ENCODE measurements at regions not wholly inside any gene's neighbourhood (a gene's known extent, or its start where the extent isn't known, plus 50 kb on each side); places are given as distances from the start of the nearest gene placed in this dataset.
"Not testable (repeated sequence)": the region's sequence is repeated elsewhere in the genome, so short reads cannot be mapped to it uniquely, and the experiment has no call there.

DNA sequence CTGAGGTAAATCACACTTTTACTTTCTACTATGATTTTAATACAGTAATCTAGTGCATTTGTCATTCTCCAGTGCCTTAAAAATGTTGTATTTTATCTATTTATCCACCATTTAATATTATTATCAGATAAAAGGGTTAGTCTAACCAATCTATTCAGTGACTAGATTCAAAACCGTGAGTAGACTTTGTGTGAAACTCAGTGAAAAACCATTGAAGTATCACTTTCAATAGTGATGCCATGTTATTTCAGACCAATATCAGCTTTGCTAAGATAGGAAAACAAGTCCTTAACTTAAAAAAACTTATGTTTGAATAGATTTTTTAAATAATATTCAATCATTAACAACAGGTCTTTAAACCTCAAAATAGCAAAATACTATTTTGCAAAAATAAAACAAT is 1628.7 kb downstream of the REEP3 start:
- WGBS, result 70% methylated on average over 1 of the region's 1 CpG
- TF ChIP-seq, protein P1, sequence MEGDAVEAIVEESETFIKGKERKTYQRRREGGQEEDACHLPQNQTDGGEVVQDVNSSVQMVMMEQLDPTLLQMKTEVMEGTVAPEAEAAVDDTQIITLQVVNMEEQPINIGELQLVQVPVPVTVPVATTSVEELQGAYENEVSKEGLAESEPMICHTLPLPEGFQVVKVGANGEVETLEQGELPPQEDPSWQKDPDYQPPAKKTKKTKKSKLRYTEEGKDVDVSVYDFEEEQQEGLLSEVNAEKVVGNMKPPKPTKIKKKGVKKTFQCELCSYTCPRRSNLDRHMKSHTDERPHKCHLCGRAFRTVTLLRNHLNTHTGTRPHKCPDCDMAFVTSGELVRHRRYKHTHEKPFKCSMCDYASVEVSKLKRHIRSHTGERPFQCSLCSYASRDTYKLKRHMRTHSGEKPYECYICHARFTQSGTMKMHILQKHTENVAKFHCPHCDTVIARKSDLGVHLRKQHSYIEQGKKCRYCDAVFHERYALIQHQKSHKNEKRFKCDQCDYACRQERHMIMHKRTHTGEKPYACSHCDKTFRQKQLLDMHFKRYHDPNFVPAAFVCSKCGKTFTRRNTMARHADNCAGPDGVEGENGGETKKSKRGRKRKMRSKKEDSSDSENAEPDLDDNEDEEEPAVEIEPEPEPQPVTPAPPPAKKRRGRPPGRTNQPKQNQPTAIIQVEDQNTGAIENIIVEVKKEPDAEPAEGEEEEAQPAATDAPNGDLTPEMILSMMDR (IDR thresholded peaks at IDR 0.05), result no peak
- no peak for TF ChIP-seq POLR2AphosphoS5 (IDR thresholded peaks at IDR 0.05)
- TF ChIP-seq POLR2A (IDR thresholded peaks at IDR 0.05), result no peak
- Histone ChIP-seq H3K27me3 (replicated peaks; ENCODE audit: insufficient read depth) (no peaks in the 10 kb centered on the region), H3K4me3 (no peak overlapping the region), H3K9me3 (no peaks in the 10 kb centered on the region), H3K27ac (no peak overlapping the region), H3K36me3 (no peaks in the 10 kb centered on the region), H3K4me1 (replicated peaks) (no peaks in the 10 kb centered on the region)
- DNase-seq (ENCODE audit: low spot score), result no peak
- intact Hi-C loops (cut with DNase I), result no loop called here

DNA sequence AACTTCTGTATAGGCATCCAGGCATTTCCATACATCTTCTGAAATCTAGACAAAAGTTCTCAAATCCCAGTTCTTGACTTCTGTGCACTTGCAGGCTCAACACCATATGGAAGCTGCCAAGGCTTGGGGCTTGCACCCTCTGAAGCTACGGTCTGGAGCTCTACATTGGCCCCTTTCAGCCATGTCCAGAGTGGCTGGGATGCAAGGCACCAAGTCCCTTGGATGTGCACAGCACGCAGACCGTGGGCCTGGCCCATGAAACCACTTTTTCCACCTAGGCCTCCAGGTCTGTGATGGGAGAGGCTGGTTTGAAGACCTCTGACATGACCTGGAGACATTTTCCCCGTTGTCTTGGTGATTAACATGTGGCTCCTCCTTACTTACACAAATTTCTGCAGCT is 1645.1 kb downstream of the REEP3 start:
- Histone ChIP-seq H3K9me3 (no peaks in the 10 kb centered on the region), H3K36me3 (no peaks in the 10 kb centered on the region), H3K4me3 (no peak overlapping the region), H3K27ac (no peak overlapping the region), H3K27me3 (replicated peaks; ENCODE audit: insufficient read depth) (no peaks in the 10 kb centered on the region), H3K4me1 (replicated peaks) (no peaks in the 10 kb centered on the region)
- TF ChIP-seq POLR2AphosphoS5 (IDR thresholded peaks at IDR 0.05), result no peak
- no peak for TF ChIP-seq POLR2A (IDR thresholded peaks at IDR 0.05)
- TF ChIP-seq, protein P1 (IDR thresholded peaks at IDR 0.05), result no peak
- WGBS, result 92% methylated on average over 4 of the region's 4 CpGs
- DNase-seq (ENCODE audit: low spot score), result no peak
- intact Hi-C loops (cut with DNase I), result no loop called here

DNA sequence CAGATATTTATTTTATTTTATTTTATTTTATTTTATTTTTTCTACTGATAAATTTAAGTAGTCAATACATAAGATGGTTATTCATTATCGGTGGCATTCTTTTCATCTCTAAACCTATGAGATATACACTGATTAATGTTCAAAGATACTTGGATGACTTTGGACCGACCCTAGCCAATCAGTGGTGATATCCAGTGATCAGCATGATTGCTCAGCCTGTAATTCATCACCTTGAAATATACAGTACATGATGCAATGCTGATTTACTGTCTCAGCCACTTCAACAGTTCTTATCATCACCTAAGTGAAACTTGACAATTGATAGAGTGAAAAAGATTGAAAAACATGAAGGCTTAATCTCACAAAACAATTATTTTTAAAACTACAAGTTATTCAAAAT is 1651.0 kb downstream of the REEP3 start:
- no peak for DNase-seq (ENCODE audit: low spot score)
- Histone ChIP-seq H3K27me3 (replicated peaks; ENCODE audit: insufficient read depth) (no peaks in the 10 kb centered on the region), H3K27ac (no peak overlapping the region), H3K9me3 (no peaks in the 10 kb centered on the region), H3K4me1 (replicated peaks) (no peaks in the 10 kb centered on the region), H3K4me3 (no peak overlapping the region), H3K36me3 (no peaks in the 10 kb centered on the region)
- 75% methylated on average over 2 of the region's 2 CpGs for WGBS
- no peak for TF ChIP-seq POLR2AphosphoS5 (IDR thresholded peaks at IDR 0.05)
- no peak for TF ChIP-seq POLR2A (IDR thresholded peaks at IDR 0.05)
- TF ChIP-seq, protein P1 (IDR thresholded peaks at IDR 0.05), result no peak
- intact Hi-C loops (cut with DNase I), result no loop called here

DNA sequence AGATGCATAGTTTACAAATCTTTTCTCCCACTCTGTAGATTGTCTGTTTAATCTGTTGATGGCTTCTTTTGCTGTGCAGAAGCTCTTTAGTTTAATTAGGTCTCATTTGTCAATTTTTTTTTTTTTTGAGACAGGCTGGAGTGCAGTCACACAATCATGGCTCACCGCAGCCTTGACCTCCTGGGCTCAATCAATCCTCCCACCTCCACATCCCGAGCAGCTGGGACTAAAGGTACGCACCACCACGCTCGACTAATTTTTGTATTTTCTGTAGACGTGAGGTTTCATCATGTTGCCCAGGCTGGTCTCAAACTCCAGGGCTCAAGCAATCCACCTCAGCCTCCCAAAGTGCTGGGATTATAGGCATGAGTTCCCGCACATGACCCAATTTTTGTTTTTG is 1655.8 kb downstream of the REEP3 start:
- intact Hi-C loops (cut with DNase I), result no loop called here
- H3K27me3 ChIP-seq (replicated peaks; ENCODE audit: insufficient read depth), result no peaks in the 10 kb centered on the region
- no peak overlapping the region for H3K4me3 ChIP-seq
- no peaks in the 10 kb centered on the region for H3K36me3 ChIP-seq
- DNase-seq (ENCODE audit: low spot score), result no peak
- WGBS, result 82% methylated on average over 7 of the region's 7 CpGs
- H3K9me3 ChIP-seq, result no peaks in the 10 kb centered on the region
- H3K27ac ChIP-seq, result no peak overlapping the region
- H3K4me1 ChIP-seq (replicated peaks), result no peaks in the 10 kb centered on the region
- TF ChIP-seq POLR2AphosphoS5 (IDR thresholded peaks at IDR 0.05) (no peak), POLR2A (IDR thresholded peaks at IDR 0.05) (no peak)
- TF ChIP-seq, protein P1 (IDR thresholded peaks at IDR 0.05), result no peak

DNA sequence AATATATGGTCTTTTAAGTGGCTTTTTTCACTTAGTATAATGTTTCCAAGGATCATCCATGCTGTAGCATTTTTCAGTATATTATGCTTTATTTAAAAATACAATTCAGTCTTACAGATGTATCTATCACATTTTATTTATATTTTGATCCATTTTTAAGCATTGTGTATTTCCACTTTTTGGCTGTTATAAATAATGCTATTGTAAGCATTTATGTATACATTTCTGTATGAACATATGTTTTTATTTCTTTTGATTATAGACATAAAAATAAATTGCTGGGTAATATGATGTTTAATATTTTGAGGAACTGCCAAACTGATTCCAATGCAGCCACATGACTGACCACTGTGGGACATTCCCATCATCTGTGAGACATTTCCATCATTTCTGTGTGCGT is 1662.0 kb downstream of the REEP3 start:
- no peaks in the 10 kb centered on the region for H3K9me3 ChIP-seq
- no peak overlapping the region for H3K27ac ChIP-seq
- no peaks in the 10 kb centered on the region for H3K36me3 ChIP-seq
- 100% methylated on average over 1 of the region's 1 CpG for WGBS
- no peak for DNase-seq (ENCODE audit: low spot score)
- no peaks in the 10 kb centered on the region for H3K4me1 ChIP-seq (replicated peaks)
- intact Hi-C loops (cut with DNase I), result no loop called here
- no peaks in the 10 kb centered on the region for H3K27me3 ChIP-seq (replicated peaks; ENCODE audit: insufficient read depth)
- TF ChIP-seq, protein P1 (IDR thresholded peaks at IDR 0.05), result no peak
- TF ChIP-seq POLR2A (IDR thresholded peaks at IDR 0.05) (no peak), POLR2AphosphoS5 (IDR thresholded peaks at IDR 0.05) (no peak)
- H3K4me3 ChIP-seq, result no peak overlapping the region

DNA sequence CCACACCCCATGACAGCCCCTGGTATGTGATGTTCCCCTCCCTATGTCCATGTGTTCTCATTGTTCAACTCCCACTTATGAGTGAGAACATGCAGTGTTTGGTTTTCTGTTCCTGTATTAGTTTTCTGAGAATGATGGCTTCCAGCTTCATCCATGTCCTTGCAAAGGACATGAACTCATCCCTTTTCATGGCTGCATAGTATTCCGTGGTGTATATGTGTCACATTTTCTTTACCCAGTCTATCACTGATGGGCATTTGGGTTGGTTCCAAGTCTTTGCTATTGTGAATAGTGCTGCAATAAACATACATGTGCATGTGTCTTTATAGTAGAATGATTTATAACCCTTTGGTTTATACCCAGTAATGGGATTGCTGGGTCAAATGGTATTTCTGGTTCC is 1665.5 kb downstream of the REEP3 start:
- DNase-seq (ENCODE audit: low spot score); H3K9me3 ChIP-seq; intact Hi-C loops (cut with DNase I); H3K4me1 ChIP-seq (replicated peaks); H3K36me3 ChIP-seq; H3K4me3 ChIP-seq; H3K27ac ChIP-seq; H3K27me3 ChIP-seq (replicated peaks; ENCODE audit: insufficient read depth): not testable (repeated sequence)
- 87% methylated on average over 1 of the region's 1 CpG for WGBS
